NB4 (cell line): ENCODE measurements at regions not wholly inside any gene's neighbourhood (a gene's known extent, or its start where the extent isn't known, plus 50 kb on each side); places are given as distances from the start of the nearest gene placed in this dataset.

Source experiments
- CTCF ChIP-seq: IDR thresholded peaks from one replicate; pipeline ENCODE4 v1.5.1; 2012; ENCODE audit warnings: low read depth, low read length
- MYC ChIP-seq: IDR thresholded peaks from 2 replicates; pipeline ENCODE4 v1.6.1; 2011; ENCODE audit warnings: low read depth, low read length
- POLR2A ChIP-seq: IDR thresholded peaks from 2 replicates; pipeline ENCODE4 v1.6.1; 2011; ENCODE audit warnings: mild to moderate bottlenecking; ENCODE audit not compliant: insufficient read length; ENCODE audit errors: extremely low read depth

GRCh38 chr2:164242409-164242808 lies 378.9 kb downstream of the GRB14 start:
- TF ChIP-seq CTCF = no peak
- TF ChIP-seq POLR2A = no peak
- TF ChIP-seq MYC = no peak
